Islet of Langerhans (tissue), 1 donor: ENCODE measurements at regions not wholly inside any gene's neighbourhood (a gene's known extent, or its start where the extent isn't known, plus 50 kb on each side); places are given as distances from the start of the nearest gene placed in this dataset.
"Not testable (repeated sequence)": the region's sequence is repeated elsewhere in the genome, so short reads cannot be mapped to it uniquely, and the experiment has no call there.

ENCODE experiments used
- FAIRE-seq: peaks from one replicate; lab custom pipeline; 2011; peaks lifted over from hg19 to GRCh38; lab: Jason Lieb, UNC

GRCh38 chr13:53285896-53286430 is 257.4 kb downstream of the OLFM4 start:
- no peak for FAIRE-seq

GRCh38 chr13:53298396-53298795 is 269.8 kb downstream of the OLFM4 start:
- no peak for FAIRE-seq

- no peak for FAIRE-seq
Measured at GRCh38 chr13:53301449-53301848, 272.8 kb downstream of the OLFM4 start.

GRCh38 chr13:53305419-53305818 is 276.8 kb downstream of the OLFM4 start:
- FAIRE-seq = not testable (repeated sequence)

- FAIRE-seq = no peak
Measured at GRCh38 chr13:53310786-53311185, 282.2 kb downstream of the OLFM4 start.

- FAIRE-seq = no peak
Measured at GRCh38 chr13:53311561-53311960, 282.9 kb downstream of the OLFM4 start.

- no peak for FAIRE-seq
Measured at GRCh38 chr13:53321296-53321801, 292.7 kb downstream of the OLFM4 start.

- no peak for FAIRE-seq
Measured at GRCh38 chr13:53324656-53325055, 296.0 kb downstream of the OLFM4 start.

GRCh38 chr13:53326716-53327115 is 298.1 kb downstream of the OLFM4 start:
- no peak for FAIRE-seq

- FAIRE-seq = no peak
Measured at GRCh38 chr13:53327680-53328315, 299.2 kb downstream of the OLFM4 start.

GRCh38 chr13:53336441-53337160 is 308.0 kb downstream of the OLFM4 start:
- FAIRE-seq = no peak

GRCh38 chr13:53338760-53339159 is 310.1 kb downstream of the OLFM4 start:
- no peak for FAIRE-seq

GRCh38 chr13:53340505-53341143 is 312.0 kb downstream of the OLFM4 start:
- FAIRE-seq = no peak

- no peak for FAIRE-seq
Measured at GRCh38 chr13:53341144-53341510, 312.5 kb downstream of the OLFM4 start.

- FAIRE-seq = no peak
Measured at GRCh38 chr13:53342623-53343360, 314.2 kb downstream of the OLFM4 start.

GRCh38 chr13:53343361-53343744 is 314.7 kb downstream of the OLFM4 start:
- FAIRE-seq = no peak

- FAIRE-seq = no peak
Measured at GRCh38 chr13:53351021-53351420, 322.4 kb downstream of the OLFM4 start.

- FAIRE-seq = no peak
Measured at GRCh38 chr13:53357582-53357981, 329.0 kb downstream of the OLFM4 start.

GRCh38 chr13:53368948-53369347 is 340.3 kb downstream of the OLFM4 start:
- no peak for FAIRE-seq

- FAIRE-seq = no peak
Measured at GRCh38 chr13:53379485-53379884, 350.9 kb downstream of the OLFM4 start.

GRCh38 chr13:53382008-53382407 is 353.4 kb downstream of the OLFM4 start:
- FAIRE-seq = no peak

GRCh38 chr13:53398051-53398450 is 369.4 kb downstream of the OLFM4 start:
- FAIRE-seq = no peak
